ENCODE measurements at regions not wholly inside any gene's neighbourhood (a gene's known extent, or its start where the extent isn't known, plus 50 kb on each side); places are given as distances from the start of the nearest gene placed in this dataset.
A peak's percentile ranks its signal among the peaks of the same experiment; 100 is the strongest.

- DNase-seq (ENCODE audit: extremely low spot score, unreplicated experiment): no peak
- no peak for TF ChIP-seq CTCF (conservative IDR thresholded peaks at IDR 0.05)
- no peak overlapping the region for H3K4me3 Mint-ChIP-seq
- H3K36me3 Mint-ChIP-seq: no peaks in the 10 kb centered on the region
- H3K4me1 Mint-ChIP-seq (ENCODE audit: unreplicated experiment): peaks cover 21% of the 10 kb centered on the region
- no peak overlapping the region for H3K27ac Mint-ChIP-seq
- no peaks in the 10 kb centered on the region for H3K27me3 Mint-ChIP-seq
- no peaks in the 10 kb centered on the region for H3K9me3 Mint-ChIP-seq
These were observed 135.3 kb upstream of the TMTC4 start for GRCh38 chr13:100809856-100810255.

GRCh38 chr13:100809129-100809390, 134.5 kb upstream of the TMTC4 start:
- H3K27ac Mint-ChIP-seq: no peak overlapping the region
- H3K27me3 Mint-ChIP-seq: no peaks in the 10 kb centered on the region
- no peaks in the 10 kb centered on the region for H3K36me3 Mint-ChIP-seq
- H3K4me1 Mint-ChIP-seq (ENCODE audit: unreplicated experiment): peaks cover 21% of the 10 kb centered on the region
- no peak for DNase-seq (ENCODE audit: extremely low spot score, unreplicated experiment)
- no peak for TF ChIP-seq CTCF (conservative IDR thresholded peaks at IDR 0.05)
- H3K9me3 Mint-ChIP-seq: peaks cover 5% of the 10 kb centered on the region
- H3K4me3 Mint-ChIP-seq: no peak overlapping the region

GRCh38 chr13:100808330-100809128, 133.9 kb upstream of the TMTC4 start:
- TF ChIP-seq CTCF (conservative IDR thresholded peaks at IDR 0.05): no peak
- no peaks in the 10 kb centered on the region for H3K36me3 Mint-ChIP-seq
- peaks cover 21% of the 10 kb centered on the region for H3K4me1 Mint-ChIP-seq (ENCODE audit: unreplicated experiment)
- no peaks in the 10 kb centered on the region for H3K27me3 Mint-ChIP-seq
- H3K4me3 Mint-ChIP-seq: no peak overlapping the region
- H3K27ac Mint-ChIP-seq: no peak overlapping the region
- DNase-seq (ENCODE audit: extremely low spot score, unreplicated experiment): no peak
- peaks cover 5% of the 10 kb centered on the region for H3K9me3 Mint-ChIP-seq

- Mint-ChIP-seq H3K27me3 (no peaks in the 10 kb centered on the region), H3K4me3 (peak overlapping the region; percentile 18)
These were observed 128.5 kb upstream of the TMTC4 start for GRCh38 chr13:100803091-100803490.

GRCh38 chr13:100800283-100800875, 125.8 kb upstream of the TMTC4 start:
- H3K27ac Mint-ChIP-seq: peak overlapping the region; percentile 29
- no peaks in the 10 kb centered on the region for H3K27me3 Mint-ChIP-seq
- TF ChIP-seq CTCF (conservative IDR thresholded peaks at IDR 0.05): no peak
- H3K4me3 Mint-ChIP-seq: no peak overlapping the region
- peaks cover 4% of the 10 kb centered on the region for H3K36me3 Mint-ChIP-seq
- H3K4me1 Mint-ChIP-seq (ENCODE audit: unreplicated experiment): peaks cover 19% of the 10 kb centered on the region
- no peak for DNase-seq (ENCODE audit: extremely low spot score, unreplicated experiment)
- H3K9me3 Mint-ChIP-seq: peaks cover 16% of the 10 kb centered on the region

More at GRCh38 chr13:100803091-100803490, 128.5 kb upstream of the TMTC4 start:
- H3K27ac Mint-ChIP-seq: no peak overlapping the region
- H3K36me3 Mint-ChIP-seq: no peaks in the 10 kb centered on the region
- DNase-seq (ENCODE audit: extremely low spot score, unreplicated experiment): no peak
- H3K9me3 Mint-ChIP-seq: peaks cover 5% of the 10 kb centered on the region
- no peak for TF ChIP-seq CTCF (conservative IDR thresholded peaks at IDR 0.05)
- H3K4me1 Mint-ChIP-seq (ENCODE audit: unreplicated experiment): peaks cover 13% of the 10 kb centered on the region
